IMR-90 (cell line): ENCODE measurements at regions not wholly inside any gene's neighbourhood (a gene's known extent, or its start where the extent isn't known, plus 50 kb on each side); places are given as distances from the start of the nearest gene placed in this dataset.

Experiments used
- ATAC-seq: fragments of 200-7000 bp; cut with Tn5 transposase; 2 replicates; pipeline ENCODE4 v1.9.1; 2020; ENCODE audit warnings: low read depth, mild to moderate bottlenecking, moderate library complexity
- BruUV-seq: library from RNA; stranded (reverse); fragments of 400-500 nt; replicated peaks from 2 replicates; lab custom pipeline; 2021; lab: Mats Ljungman, UMichigan
- CTCF ChIA-PET: fragments of 300-600 bp; formaldehyde crosslinking; extraction: SDS; loops from one replicate; lab custom pipeline; 2021; ENCODE audit warnings: antibody characterized with exemption; lab: Yijun Ruan, JAX
- POLR2A ChIA-PET: fragments of 300-600 bp; sonication (Branson Sonifier 250); formaldehyde crosslinking; loops from one replicate; lab custom pipeline; 2022; ENCODE audit warnings: antibody characterized with exemption; ENCODE audit not compliant: unreplicated experiment; lab: Charles Lee
- DNase-seq: peaks from one replicate; pipeline ENCODE4 v3.0.0; 2013
- H2AFZ ChIP-seq: replicated peaks from 2 replicates; pipeline ENCODE3; 2013; ENCODE audit warnings: low read length, mild to moderate bottlenecking; ENCODE audit not compliant: poor library complexity
- H2AK5ac ChIP-seq: 2 replicates; pipeline ENCODE4 v1.6.1; 2013; ENCODE audit warnings: low read depth, low read length, inconsistent platforms
- H2AK9ac ChIP-seq: replicated peaks from 2 replicates; pipeline ENCODE3; 2013; ENCODE audit warnings: mild to moderate bottlenecking, low read depth, low read length, moderate library complexity; ENCODE audit not compliant: poor library complexity
- H2BK120ac ChIP-seq: 2 replicates; pipeline ENCODE4 v1.6.1; 2013; ENCODE audit warnings: low read depth, low read length, inconsistent platforms
- H2BK15ac ChIP-seq: 3 replicates; pipeline ENCODE4 v1.6.1; 2013; ENCODE audit warnings: low read depth, low read length, inconsistent platforms
- H2BK20ac ChIP-seq: 2 replicates; pipeline ENCODE4 v1.6.1; 2013; ENCODE audit warnings: low read depth, mild to moderate bottlenecking, inconsistent platforms, low read length, moderate library complexity
- H2BK5ac ChIP-seq: 2 replicates; pipeline ENCODE4 v1.6.1; 2013; ENCODE audit warnings: mild to moderate bottlenecking, low read depth, low read length, inconsistent platforms; ENCODE audit not compliant: poor library complexity, severe bottlenecking
- H3K14ac ChIP-seq: replicated peaks from 2 replicates; pipeline ENCODE4 v1.6.1; 2013; ENCODE audit warnings: low read depth, low read length, inconsistent platforms
- H3K18ac ChIP-seq: 2 replicates; pipeline ENCODE4 v1.6.1; 2013; ENCODE audit warnings: low read depth, low read length, control low read depth
- H3K23ac ChIP-seq: 2 replicates; pipeline ENCODE4 v1.6.1; 2013; ENCODE audit warnings: low read depth, low read length, inconsistent platforms
- H3K27ac ChIP-seq: 2 replicates; pipeline ENCODE4 v1.5.1; 2013; ENCODE audit warnings: mild to moderate bottlenecking, control low read depth, low read length; ENCODE audit not compliant: insufficient read depth
- H3K27me3 ChIP-seq: 2 replicates; pipeline ENCODE4 v1.6.1; 2013; ENCODE audit warnings: low read length; ENCODE audit not compliant: control insufficient read depth, insufficient read depth
- H3K36me3 ChIP-seq: 2 replicates; pipeline ENCODE4 v1.6.1; 2013; ENCODE audit warnings: low read length, mixed read lengths; ENCODE audit not compliant: control insufficient read depth, insufficient read depth
- H3K4ac ChIP-seq: 2 replicates; pipeline ENCODE4 v1.6.1; 2013; ENCODE audit warnings: low read depth, low read length, inconsistent platforms
- H3K4me1 ChIP-seq: 2 replicates; pipeline ENCODE4 v1.6.1; 2013; ENCODE audit warnings: low read length, mixed read lengths; ENCODE audit not compliant: control insufficient read depth, insufficient read depth
- H3K4me2 ChIP-seq: 2 replicates; pipeline ENCODE4 v1.6.1; 2013; ENCODE audit warnings: low read depth, mild to moderate bottlenecking, control low read depth, low read length, moderate library complexity
- H3K4me3 ChIP-seq: 2 replicates; pipeline ENCODE4 v1.5.1; 2013; ENCODE audit warnings: low read depth, mild to moderate bottlenecking, control low read depth, low read length, moderate library complexity; ENCODE audit not compliant: insufficient read depth
- H3K56ac ChIP-seq: 2 replicates; pipeline ENCODE4 v1.6.1; 2013; ENCODE audit warnings: low read length, inconsistent platforms; ENCODE audit not compliant: insufficient read depth; ENCODE audit errors: extremely low read depth
- H3K79me1 ChIP-seq, 2 experiments: 2 replicates each; pipeline ENCODE4 v1.6.1; 2013; ENCODE audit warnings: low read length in 2 of 2, inconsistent platforms in 1 of 2, low read depth in 1 of 2
- H3K9ac ChIP-seq: 2 replicates; pipeline ENCODE4 v1.6.1; 2013; ENCODE audit warnings: low read depth, low read length, control low read depth
- H3K9me1 ChIP-seq: 2 replicates; pipeline ENCODE4 v1.6.1; 2013; ENCODE audit warnings: low read length, inconsistent platforms; ENCODE audit not compliant: insufficient read depth
- H3K9me3 ChIP-seq: 2 replicates; pipeline ENCODE4 v1.6.1; 2013; ENCODE audit warnings: low read length; ENCODE audit not compliant: control insufficient read depth, insufficient read depth
- H4K20me1 ChIP-seq: 2 replicates; pipeline ENCODE4 v1.6.1; 2013; ENCODE audit warnings: low read length, inconsistent platforms; ENCODE audit not compliant: insufficient read depth
- H4K5ac ChIP-seq: 2 replicates; pipeline ENCODE4 v1.6.1; 2013; ENCODE audit warnings: mild to moderate bottlenecking, low read depth, low read length, control low read depth
- H4K8ac ChIP-seq, 2 experiments: 2 replicates each; pipeline ENCODE4 v1.6.1; 2013; ENCODE audit warnings: low read depth in 2 of 2, low read length in 2 of 2, control low read depth in 1 of 2, inconsistent platforms in 1 of 2
- H4K91ac ChIP-seq: 2 replicates; pipeline ENCODE4 v1.6.1; 2013; ENCODE audit warnings: low read depth, low read length, inconsistent platforms; ENCODE audit not compliant: insufficient read depth
- BHLHE40 ChIP-seq: fragments of 150-350 bp; IDR thresholded peaks from 2 replicates; pipeline ENCODE4 v1.6.1; 2016; ENCODE audit warnings: mild to moderate bottlenecking, low read depth, low read length
- CEBPB ChIP-seq: IDR thresholded peaks from 2 replicates; pipeline ENCODE4 v1.6.1; 2012; ENCODE audit warnings: low read depth, low read length, improper control_type of control experiment
- CHD1 ChIP-seq: IDR thresholded peaks from 2 replicates; pipeline ENCODE4 v1.6.1; 2012; ENCODE audit warnings: low read depth, low read length, improper control_type of control experiment
- FOS ChIP-seq: fragments of 150-350 bp; IDR thresholded peaks from 2 replicates; pipeline ENCODE4 v1.6.1; 2016; ENCODE audit warnings: low read depth, low read length
- MAZ ChIP-seq: IDR thresholded peaks from 2 replicates; pipeline ENCODE4 v1.6.1; 2012; ENCODE audit warnings: low read depth, mild to moderate bottlenecking, low read length, improper control_type of control experiment, moderate library complexity, borderline replicate concordance
- MXI1 ChIP-seq: IDR thresholded peaks from 2 replicates; pipeline ENCODE4 v1.6.1; 2012; ENCODE audit warnings: low read depth, mild to moderate bottlenecking, low read length, moderate library complexity, borderline replicate concordance
- POLR2A ChIP-seq: IDR thresholded peaks from 2 replicates; pipeline ENCODE4 v1.6.1; 2012; ENCODE audit warnings: mild to moderate bottlenecking, low read depth, low read length
- RAD21 ChIP-seq: IDR thresholded peaks from 2 replicates; pipeline ENCODE4 v1.6.1; 2012; ENCODE audit warnings: low read length, improper control_type of control experiment
- RFX5 ChIP-seq: IDR thresholded peaks from 2 replicates; pipeline ENCODE4 v1.8.0; 2012; ENCODE audit warnings: low read depth, mild to moderate bottlenecking, low read length, moderate library complexity
- WGBS, 2 experiments: methylation state at CpG; one replicate each; pipeline versions ENCODE4 v1.1.5 to v1.1.7; 2013; ENCODE audit warnings: missing lambda C conversion rate in 2 of 2; ENCODE audit not compliant: insufficient read length in 1 of 2; ENCODE audit errors: extremely low coverage in 2 of 2; 5-methylcytosine and 5-hydroxymethylcytosine counted together
- dilution Hi-C: fragments of 300-500 bp; cut with HindIII; formaldehyde crosslinking; loops from one replicate; pipeline ENCODE4 v1.14.3; 2018; ENCODE audit warnings: low sequenced_read_pairs; ENCODE audit not compliant: unreplicated experiment
- in situ Hi-C: fragments of 300-500 bp; cut with MboI; formaldehyde crosslinking; loops from 3 replicates; pipeline ENCODE4 v1.14.3; 2019; ENCODE audit warnings: low sequenced_read_pairs, inconsistent platforms, mixed read lengths
- intact Hi-C: fragments of 100-400 bp; cut with micrococcal nuclease; formaldehyde crosslinking; loops from 2 replicates; pipeline ENCODE4 v1.10.0; 2022
- TF ChIP-seq, protein P1 (sequence below): fragments of 150-350 bp; IDR thresholded peaks from 2 replicates; pipeline ENCODE4 v1.6.1; 2017; ENCODE audit warnings: mild to moderate bottlenecking, antibody characterized with exemption, low read length, low read depth
- TF ChIP-seq, protein P2 (sequence below): fragments of 150-350 bp; IDR thresholded peaks from 2 replicates; pipeline ENCODE4 v1.6.1; 2016; ENCODE audit warnings: low read depth, mild to moderate bottlenecking, low read length, moderate library complexity, borderline replicate concordance
- TF ChIP-seq, protein P3 (sequence below): conservative IDR thresholded peaks from 2 replicates; pipeline ENCODE4 v1.5.1; 2012; ENCODE audit warnings: mild to moderate bottlenecking, low read depth, low read length, improper control_type of control experiment

DNA sequence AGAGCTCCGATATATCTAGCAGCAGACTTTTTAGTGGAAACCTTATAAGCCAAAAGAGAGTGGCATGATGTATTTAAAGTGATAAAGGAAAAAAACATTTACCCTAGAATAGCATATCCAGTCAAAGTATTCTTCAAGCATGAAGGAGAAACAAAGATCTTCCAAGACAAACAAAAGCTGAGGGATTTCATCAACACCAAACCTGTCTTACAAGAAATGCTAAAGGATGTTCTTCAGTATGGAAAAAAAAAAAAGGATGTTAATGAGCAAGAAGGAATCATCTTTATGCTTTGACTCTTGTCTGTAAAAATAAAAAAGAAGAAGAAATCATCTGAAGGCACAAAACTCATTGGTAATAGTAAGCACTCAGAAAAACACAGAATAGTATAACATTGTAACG lies 338.2 kb downstream of the TLE1 start:
- Histone ChIP-seq H2BK20ac (no peak overlapping the region), H3K4ac (no peak overlapping the region), H3K36me3 (no peaks in the 10 kb centered on the region), H2BK15ac (no peak overlapping the region), H3K27ac (no peak overlapping the region), H3K4me2 (no peak overlapping the region), H4K5ac (no peak overlapping the region), H3K4me1 (no peaks in the 10 kb centered on the region), H4K8ac (no peak overlapping the region), H2BK5ac (no peak overlapping the region), H2AFZ (no peak overlapping the region), H2AK5ac (no peak overlapping the region), H3K14ac (no peak overlapping the region), H3K79me1 (no peaks in the 10 kb centered on the region), H3K4me3 (no peak overlapping the region), H4K20me1 (no peaks in the 10 kb centered on the region), H3K9ac (no peak overlapping the region), H4K91ac (no peak overlapping the region), H3K56ac (no peak overlapping the region), H2BK120ac (no peak overlapping the region), H3K9me1 (no peaks in the 10 kb centered on the region), H3K9me3 (no peaks in the 10 kb centered on the region), H3K18ac (no peak overlapping the region), H2AK9ac (no peak overlapping the region), H3K23ac (no peak overlapping the region), H3K27me3 (no peaks in the 10 kb centered on the region)
- CTCF ChIA-PET, result interaction anchor here (0.6 kb wide), 2 partner anchors 15 to 346 kb away, joined by 4 read pairs; no protein-coding TSS in a partner anchor
- no TSS peak for BruUV-seq
- in situ Hi-C loops (no loop called here), intact Hi-C loops (no loop called here), dilution Hi-C loops (no loop called here)
- no peak for TF ChIP-seq CHD1
- no peak for TF ChIP-seq CEBPB
- TF ChIP-seq RFX5, result no peak
- TF ChIP-seq FOS, result no peak
- TF ChIP-seq POLR2A, result no peak
- TF ChIP-seq MXI1, result no peak
- TF ChIP-seq BHLHE40, result no peak
- TF ChIP-seq, protein P1, sequence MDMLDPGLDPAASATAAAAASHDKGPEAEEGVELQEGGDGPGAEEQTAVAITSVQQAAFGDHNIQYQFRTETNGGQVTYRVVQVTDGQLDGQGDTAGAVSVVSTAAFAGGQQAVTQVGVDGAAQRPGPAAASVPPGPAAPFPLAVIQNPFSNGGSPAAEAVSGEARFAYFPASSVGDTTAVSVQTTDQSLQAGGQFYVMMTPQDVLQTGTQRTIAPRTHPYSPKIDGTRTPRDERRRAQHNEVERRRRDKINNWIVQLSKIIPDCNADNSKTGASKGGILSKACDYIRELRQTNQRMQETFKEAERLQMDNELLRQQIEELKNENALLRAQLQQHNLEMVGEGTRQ, result no peak
- TF ChIP-seq RAD21, result no peak
- TF ChIP-seq, protein P2, sequence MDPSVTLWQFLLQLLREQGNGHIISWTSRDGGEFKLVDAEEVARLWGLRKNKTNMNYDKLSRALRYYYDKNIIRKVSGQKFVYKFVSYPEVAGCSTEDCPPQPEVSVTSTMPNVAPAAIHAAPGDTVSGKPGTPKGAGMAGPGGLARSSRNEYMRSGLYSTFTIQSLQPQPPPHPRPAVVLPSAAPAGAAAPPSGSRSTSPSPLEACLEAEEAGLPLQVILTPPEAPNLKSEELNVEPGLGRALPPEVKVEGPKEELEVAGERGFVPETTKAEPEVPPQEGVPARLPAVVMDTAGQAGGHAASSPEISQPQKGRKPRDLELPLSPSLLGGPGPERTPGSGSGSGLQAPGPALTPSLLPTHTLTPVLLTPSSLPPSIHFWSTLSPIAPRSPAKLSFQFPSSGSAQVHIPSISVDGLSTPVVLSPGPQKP, result no peak
- no peak for TF ChIP-seq MAZ
- TF ChIP-seq, protein P3, sequence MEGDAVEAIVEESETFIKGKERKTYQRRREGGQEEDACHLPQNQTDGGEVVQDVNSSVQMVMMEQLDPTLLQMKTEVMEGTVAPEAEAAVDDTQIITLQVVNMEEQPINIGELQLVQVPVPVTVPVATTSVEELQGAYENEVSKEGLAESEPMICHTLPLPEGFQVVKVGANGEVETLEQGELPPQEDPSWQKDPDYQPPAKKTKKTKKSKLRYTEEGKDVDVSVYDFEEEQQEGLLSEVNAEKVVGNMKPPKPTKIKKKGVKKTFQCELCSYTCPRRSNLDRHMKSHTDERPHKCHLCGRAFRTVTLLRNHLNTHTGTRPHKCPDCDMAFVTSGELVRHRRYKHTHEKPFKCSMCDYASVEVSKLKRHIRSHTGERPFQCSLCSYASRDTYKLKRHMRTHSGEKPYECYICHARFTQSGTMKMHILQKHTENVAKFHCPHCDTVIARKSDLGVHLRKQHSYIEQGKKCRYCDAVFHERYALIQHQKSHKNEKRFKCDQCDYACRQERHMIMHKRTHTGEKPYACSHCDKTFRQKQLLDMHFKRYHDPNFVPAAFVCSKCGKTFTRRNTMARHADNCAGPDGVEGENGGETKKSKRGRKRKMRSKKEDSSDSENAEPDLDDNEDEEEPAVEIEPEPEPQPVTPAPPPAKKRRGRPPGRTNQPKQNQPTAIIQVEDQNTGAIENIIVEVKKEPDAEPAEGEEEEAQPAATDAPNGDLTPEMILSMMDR, result no peak
- WGBS, 2 experiments, result no CpG with 5 or more reads among the region's 2 CpGs
- POLR2A ChIA-PET, result no interaction called here
- DNase-seq (no peak), ATAC-seq (no peak)
